Fibroblast of lung (primary cell): ENCODE measurements at regions not wholly inside any gene's neighbourhood (a gene's known extent, or its start where the extent isn't known, plus 50 kb on each side); places are given as distances from the start of the nearest gene placed in this dataset.

Experiments
- DNase-seq, 2 donors: peaks; one replicate each; pipeline versions ENCODE4 v3.0.0 to v3.0.0-alpha.2; 2010; ENCODE audit warnings: low read depth in 2 of 2
- H2AFZ ChIP-seq: 2 replicates; pipeline ENCODE4 v1.5.1; 2012; ENCODE audit warnings: low read length, control low read depth, inconsistent platforms
- H3K27ac ChIP-seq: 2 replicates; pipeline ENCODE4 v1.5.1; 2011; ENCODE audit warnings: low read length, control low read depth; ENCODE audit not compliant: insufficient read depth
- H3K27me3 ChIP-seq: 2 replicates; pipeline ENCODE4 v1.5.1; 2011; ENCODE audit warnings: mild to moderate bottlenecking, low read length; ENCODE audit not compliant: control insufficient read depth, insufficient read depth
- H3K36me3 ChIP-seq: 2 replicates; pipeline ENCODE4 v1.5.1; 2011; ENCODE audit warnings: low read length; ENCODE audit not compliant: control insufficient read depth, insufficient read depth
- H3K4me1 ChIP-seq: 2 replicates; pipeline ENCODE4 v1.5.1; 2011; ENCODE audit warnings: low read length; ENCODE audit not compliant: control insufficient read depth, insufficient read depth; ENCODE audit errors: extremely low read depth
- H3K4me2 ChIP-seq: 2 replicates; pipeline ENCODE4 v1.5.1; 2011; ENCODE audit warnings: low read length, control low read depth; ENCODE audit not compliant: insufficient read depth; ENCODE audit errors: extremely low read depth
- H3K4me3 ChIP-seq, 4 experiments: fragments of 200-600 bp in 1 of 4; sonication (generic) in 1 of 4; replicated peaks in 1 of 4; 2 replicates each; pipeline ENCODE4 v1.5.1; 2011 to 2016; ENCODE audit warnings: low read length in 4 of 4, low read depth in 3 of 4, mild to moderate bottlenecking in 3 of 4, control low read depth in 2 of 4, inconsistent platforms in 1 of 4, mixed read lengths in 1 of 4; ENCODE audit not compliant: insufficient read depth in 1 of 4; ENCODE audit errors: control extremely low read depth in 1 of 4
- H3K79me2 ChIP-seq: 2 replicates; pipeline ENCODE4 v1.5.1; 2012; ENCODE audit warnings: mild to moderate bottlenecking, low read length, inconsistent platforms; ENCODE audit not compliant: control insufficient read depth, insufficient read depth
- H3K9ac ChIP-seq: 2 replicates; pipeline ENCODE4 v1.5.1; 2011; ENCODE audit warnings: mild to moderate bottlenecking, low read length, control low read depth; ENCODE audit not compliant: insufficient read depth
- H3K9me3 ChIP-seq: 2 replicates; pipeline ENCODE4 v1.5.1; 2012; ENCODE audit warnings: low read depth, low read length; ENCODE audit not compliant: control insufficient read depth, insufficient read depth
- H4K20me1 ChIP-seq: 2 replicates; pipeline ENCODE4 v1.5.1; 2011; ENCODE audit warnings: low read length; ENCODE audit not compliant: control insufficient read depth, insufficient read depth; ENCODE audit errors: extremely low read depth
- CTCF ChIP-seq, 2 donors: IDR thresholded peaks in 1 of 2; conservative IDR thresholded peaks in 1 of 2; 1 replicate in 1 of 2; 2 replicates in 1 of 2; pipeline ENCODE4 v1.5.1; 2011 to 2012; ENCODE audit warnings: low read length in 2 of 2, control low read depth in 1 of 2, inconsistent platforms in 1 of 2, low read depth in 1 of 2, mild to moderate bottlenecking in 1 of 2
- EZH2 ChIP-seq: IDR thresholded peaks from 2 replicates; pipeline ENCODE4 v1.5.1; 2012; ENCODE audit warnings: low read length, control low read depth, mild to moderate bottlenecking; ENCODE audit errors: missing control alignments

- H3K4me3 ChIP-seq, result no peak overlapping the region
- H3K9me3 ChIP-seq, result no peaks in the 10 kb centered on the region
- no peaks in the 10 kb centered on the region for H3K79me2 ChIP-seq
- peaks cover 13% of the 10 kb centered on the region for H3K4me1 ChIP-seq
- TF ChIP-seq EZH2 (no peak), CTCF (conservative IDR thresholded peaks at IDR 0.05 in 1 of 2, IDR thresholded peaks at IDR 0.05 in 1 of 2; ENCODE audit: low read depth in 1 of 2, low read length in 2 of 2) (no peak)
- H3K27ac ChIP-seq, result peak overlapping the region; percentile 18
- no peaks in the 10 kb centered on the region for H3K36me3 ChIP-seq
- no peaks in the 10 kb centered on the region for H4K20me1 ChIP-seq
- H3K9ac ChIP-seq, result no peak overlapping the region
- H2AFZ ChIP-seq, result no peak overlapping the region
- no peak overlapping the region for H3K4me2 ChIP-seq
- peak in 1 of 2 donors; percentile 73 for DNase-seq
- no peaks in the 10 kb centered on the region for H3K27me3 ChIP-seq
Observed at GRCh38 chr2:220279840-220280239, 652.4 kb downstream of the SLC4A3 start.

- Histone ChIP-seq H3K36me3 (no peaks in the 10 kb centered on the region), H3K4me3 (no peak overlapping the region), H3K79me2 (no peaks in the 10 kb centered on the region), H2AFZ (no peak overlapping the region), H3K9me3 (no peaks in the 10 kb centered on the region), H3K27me3 (no peaks in the 10 kb centered on the region), H3K27ac (no peak overlapping the region), H3K4me2 (no peak overlapping the region), H4K20me1 (no peaks in the 10 kb centered on the region), H3K4me1 (peaks cover 13% of the 10 kb centered on the region), H3K9ac (no peak overlapping the region)
- no peak for DNase-seq
- TF ChIP-seq EZH2, result no peak
- TF ChIP-seq CTCF (conservative IDR thresholded peaks at IDR 0.05 in 1 of 2, IDR thresholded peaks at IDR 0.05 in 1 of 2; ENCODE audit: low read depth in 1 of 2, low read length in 2 of 2), result no peak
Observed at GRCh38 chr2:220280736-220281135, 653.3 kb downstream of the SLC4A3 start.

GRCh38 chr2:220281771-220282170 lies 654.3 kb downstream of the SLC4A3 start:
- H2AFZ ChIP-seq, result no peak overlapping the region
- H3K9ac ChIP-seq, result no peak overlapping the region
- H3K27me3 ChIP-seq, result no peaks in the 10 kb centered on the region
- no peak for TF ChIP-seq EZH2
- TF ChIP-seq CTCF (conservative IDR thresholded peaks at IDR 0.05 in 1 of 2, IDR thresholded peaks at IDR 0.05 in 1 of 2; ENCODE audit: low read depth in 1 of 2, low read length in 2 of 2), result no peak
- H3K9me3 ChIP-seq, result no peaks in the 10 kb centered on the region
- no peak overlapping the region for H3K4me3 ChIP-seq
- no peaks in the 10 kb centered on the region for H4K20me1 ChIP-seq
- H3K27ac ChIP-seq, result no peak overlapping the region
- H3K79me2 ChIP-seq, result no peaks in the 10 kb centered on the region
- no peaks in the 10 kb centered on the region for H3K36me3 ChIP-seq
- peaks cover 7% of the 10 kb centered on the region for H3K4me1 ChIP-seq
- no peak overlapping the region for H3K4me2 ChIP-seq
- DNase-seq, result no peak
